HG03565 (cell line): ENCODE measurements at regions not wholly inside any gene's neighbourhood (a gene's known extent, or its start where the extent isn't known, plus 50 kb on each side); places are given as distances from the start of the nearest gene placed in this dataset.
"Not testable (repeated sequence)": the region's sequence is repeated elsewhere in the genome, so short reads cannot be mapped to it uniquely, and the experiment has no call there.

Source experiments
- ATAC-seq: cut with Tn5 transposase; IDR thresholded peaks from one replicate; pipeline ENCODE4 v1.9.1; 2021; ENCODE audit warnings: mild to moderate bottlenecking, moderate library complexity; ENCODE audit not compliant: unreplicated experiment

- no peak for ATAC-seq
These were observed 97.3 kb downstream of the CCDC71L start for GRCh38 chr7:106563466-106564150.

GRCh38 chr7:106562711-106563366, 98.1 kb downstream of the CCDC71L start:
- no peak for ATAC-seq

- peak; percentile 40 for ATAC-seq
These were observed 99.1 kb downstream of the CCDC71L start for GRCh38 chr7:106561666-106562411.

GRCh38 chr7:106561151-106561550, 99.8 kb downstream of the CCDC71L start:
- no peak for ATAC-seq

GRCh38 chr7:106560482-106560881, 100.5 kb downstream of the CCDC71L start:
- ATAC-seq, result no peak

DNA sequence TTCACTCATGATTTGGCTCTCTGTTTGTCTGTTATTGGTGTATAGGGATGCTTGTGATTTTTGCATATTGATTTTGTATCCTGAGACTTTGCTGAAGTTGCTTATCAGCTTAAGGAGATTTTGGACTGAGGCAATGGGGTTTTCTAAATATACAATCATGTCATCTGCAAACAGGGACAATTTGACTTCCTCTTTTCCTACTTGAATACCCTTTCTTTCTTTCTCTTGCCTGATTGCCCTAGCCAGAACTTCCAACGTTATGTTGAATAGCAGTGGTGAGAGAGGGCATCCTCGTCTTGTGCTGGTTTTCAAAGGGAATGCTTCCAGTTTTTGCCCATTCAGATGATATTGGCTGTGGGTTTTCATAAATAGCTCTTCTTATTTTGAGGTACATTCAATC, 104.7 kb downstream of the CCDC71L start:
- not testable (repeated sequence) for ATAC-seq

GRCh38 chr7:106554623-106555022, 106.3 kb downstream of the CCDC71L start:
- ATAC-seq, result not testable (repeated sequence)

- ATAC-seq, result no peak
These were observed 107.5 kb downstream of the CCDC71L start for GRCh38 chr7:106553446-106553836.

DNA sequence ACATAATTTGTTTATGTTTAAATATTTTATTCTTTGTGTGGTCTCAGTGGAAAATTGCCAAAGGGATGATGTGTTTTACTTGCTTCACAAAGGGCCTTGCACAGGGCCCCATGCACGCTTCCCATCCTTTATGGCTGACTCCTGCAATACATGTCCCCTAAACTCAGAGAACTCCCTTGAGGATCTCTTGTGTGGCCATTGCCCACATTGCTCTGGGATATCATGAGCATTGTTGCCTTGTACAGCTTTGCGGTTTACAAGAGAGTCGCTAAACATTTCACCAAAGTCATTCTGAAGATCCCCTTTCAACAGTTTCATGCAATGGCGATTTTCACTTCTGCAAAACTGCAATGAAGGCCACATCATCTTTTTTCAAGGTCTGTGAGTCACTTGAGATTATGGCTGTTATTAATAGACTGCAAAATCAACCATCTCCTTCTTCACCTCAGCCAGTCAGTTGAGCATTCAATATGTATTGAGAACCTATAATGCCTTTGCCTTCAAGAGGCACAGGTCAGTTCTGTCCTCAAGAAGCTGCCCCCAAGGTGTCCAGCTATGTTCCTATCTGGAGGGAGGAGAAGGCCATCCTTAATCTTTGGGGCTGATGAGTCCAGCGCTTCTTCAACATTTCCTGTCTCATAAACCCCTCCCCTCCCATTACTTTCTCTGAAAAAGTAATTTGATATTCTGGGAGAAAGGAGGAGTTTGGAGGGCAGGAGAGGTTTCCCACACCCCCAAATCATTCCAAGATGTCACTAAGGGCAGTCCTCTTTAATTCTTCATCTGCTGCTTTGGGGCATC, 108.1 kb downstream of the CCDC71L start:
- ATAC-seq, result peak; percentile 95

DNA sequence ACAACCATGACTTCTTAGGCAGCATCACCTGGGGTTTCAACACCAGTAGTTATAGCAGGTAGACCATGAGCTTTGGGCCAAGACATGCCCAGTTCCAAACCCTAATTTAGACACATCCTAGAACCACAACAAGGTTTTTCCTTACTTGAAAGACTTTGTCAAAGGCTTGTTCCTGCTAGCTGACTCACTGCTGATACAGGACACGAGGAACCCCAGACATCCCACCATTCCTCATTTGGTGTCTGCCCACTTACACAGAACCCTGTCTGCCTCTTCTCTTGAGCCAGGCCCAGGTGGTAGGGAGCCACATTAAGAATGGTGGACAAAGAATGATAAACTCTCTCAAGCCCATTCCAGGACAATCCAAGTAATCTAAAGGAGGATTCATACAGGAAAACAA, 109.0 kb downstream of the CCDC71L start:
- no peak for ATAC-seq

DNA sequence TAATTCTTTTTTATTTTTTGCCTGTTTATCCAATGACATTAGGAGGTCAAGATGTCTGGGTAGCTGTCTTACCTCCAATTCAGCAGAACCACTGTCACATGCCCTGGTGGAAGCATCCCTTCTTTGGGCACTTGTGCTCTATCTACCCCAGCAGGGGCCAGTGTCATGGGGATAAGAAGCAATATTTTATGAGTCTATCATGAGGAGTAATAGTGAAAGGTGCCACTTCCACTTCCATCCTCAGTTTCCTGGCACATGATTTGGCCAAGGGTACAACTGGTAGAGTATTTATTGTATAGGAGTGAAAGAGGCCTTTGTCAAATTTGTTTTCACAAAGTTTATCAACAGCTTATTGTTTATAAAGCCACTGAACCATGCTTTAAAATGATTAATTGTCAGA, 112.5 kb downstream of the CCDC71L start:
- ATAC-seq, result no peak

DNA sequence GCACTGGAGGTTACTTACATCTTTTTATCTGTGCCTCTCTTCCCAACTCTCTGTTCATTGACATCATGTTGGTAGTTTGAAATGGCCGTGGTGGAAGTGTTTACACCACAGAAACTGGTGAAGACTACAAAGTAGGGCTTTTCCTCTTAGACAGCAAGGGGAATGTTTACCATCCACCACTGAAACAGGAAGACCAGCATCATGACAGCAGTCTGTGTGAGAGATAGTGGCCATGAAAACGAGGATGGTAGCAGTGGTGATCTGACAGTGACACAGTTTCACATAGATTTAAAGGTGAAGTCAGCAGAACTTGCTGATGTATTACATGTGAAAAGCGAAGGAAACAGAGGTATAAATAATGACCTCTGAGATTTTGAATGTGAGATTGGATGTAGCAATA, 115.7 kb downstream of the CCDC71L start:
- no peak for ATAC-seq

DNA sequence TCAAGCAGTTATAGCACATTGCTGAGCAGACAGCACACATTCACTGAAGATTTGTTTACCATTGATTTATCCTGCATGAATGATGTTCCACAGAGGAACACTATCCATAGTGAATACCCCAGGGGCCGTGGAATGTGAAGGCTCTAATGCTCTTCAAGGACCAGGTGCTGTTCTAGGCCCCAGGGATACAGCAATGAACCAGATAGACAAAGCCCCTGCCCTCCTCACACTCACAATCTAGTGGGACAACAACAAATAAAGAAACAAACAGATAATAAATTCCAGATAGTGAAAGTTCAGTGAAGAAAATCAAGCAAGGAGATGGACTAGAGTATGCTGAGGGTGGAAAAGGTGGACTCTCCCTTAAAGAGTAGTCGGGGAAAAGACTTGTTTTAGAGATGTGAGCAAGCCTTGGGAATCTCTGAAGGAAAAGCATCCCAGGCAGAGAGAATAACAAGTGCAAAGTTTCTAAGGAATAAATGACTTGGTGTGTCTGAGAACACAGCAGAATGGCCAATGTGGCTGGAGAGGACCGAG, 117.7 kb downstream of the CCDC71L start:
- no peak for ATAC-seq

DNA sequence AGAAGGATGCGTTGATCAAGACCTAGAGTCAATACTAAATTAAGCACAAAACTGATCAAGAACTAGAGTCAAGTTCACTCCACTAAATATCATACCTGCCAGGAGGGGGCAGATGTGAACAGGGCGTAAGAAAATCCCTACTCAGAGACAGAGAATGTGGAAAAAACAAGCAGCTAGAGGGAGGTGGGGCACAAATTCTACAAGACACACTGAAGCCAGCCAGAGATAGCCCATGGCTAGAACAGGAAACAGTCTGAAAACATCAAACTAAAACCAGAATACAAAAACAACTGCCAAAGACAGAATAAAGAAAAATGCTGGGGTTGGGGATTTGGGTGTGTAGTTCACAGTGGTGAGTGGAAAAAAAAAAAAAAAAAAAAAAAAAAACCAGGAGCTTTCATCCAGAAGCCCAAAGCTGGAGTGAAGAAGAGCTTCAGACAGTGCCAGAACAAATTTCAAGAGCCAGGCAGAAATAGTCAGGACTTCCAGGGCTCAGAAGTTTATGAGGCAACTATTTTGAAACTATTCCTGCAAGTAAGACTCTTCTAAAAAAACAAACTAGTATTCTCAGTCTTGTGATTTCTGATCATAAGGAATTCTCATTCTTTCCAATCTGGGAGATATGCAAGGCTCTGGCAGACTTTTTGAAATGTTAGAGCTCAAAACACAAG, 118.3 kb downstream of the CCDC71L start:
- peak; percentile 61 for ATAC-seq

GRCh38 chr7:106538638-106539037, 122.3 kb downstream of the CCDC71L start:
- no peak for ATAC-seq

DNA sequence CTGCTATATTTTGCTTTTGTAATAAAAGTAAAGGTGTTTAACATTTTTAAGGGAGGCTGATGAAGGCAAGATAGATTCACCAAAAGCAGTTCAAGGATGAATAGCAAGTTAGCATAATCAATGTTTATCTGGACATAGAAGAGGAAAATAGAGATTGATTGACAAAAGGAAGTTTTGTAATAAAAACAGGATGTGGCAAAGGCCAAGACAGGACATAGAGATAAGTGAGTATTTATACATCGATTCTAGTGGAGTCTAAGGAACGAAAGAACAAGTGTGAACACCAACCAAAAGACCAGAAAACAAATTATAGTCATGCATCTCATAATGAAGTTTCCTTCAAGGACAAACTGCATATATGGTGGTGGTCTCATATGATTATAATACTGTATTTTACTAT, 123.8 kb downstream of the CCDC71L start:
- no peak for ATAC-seq

DNA sequence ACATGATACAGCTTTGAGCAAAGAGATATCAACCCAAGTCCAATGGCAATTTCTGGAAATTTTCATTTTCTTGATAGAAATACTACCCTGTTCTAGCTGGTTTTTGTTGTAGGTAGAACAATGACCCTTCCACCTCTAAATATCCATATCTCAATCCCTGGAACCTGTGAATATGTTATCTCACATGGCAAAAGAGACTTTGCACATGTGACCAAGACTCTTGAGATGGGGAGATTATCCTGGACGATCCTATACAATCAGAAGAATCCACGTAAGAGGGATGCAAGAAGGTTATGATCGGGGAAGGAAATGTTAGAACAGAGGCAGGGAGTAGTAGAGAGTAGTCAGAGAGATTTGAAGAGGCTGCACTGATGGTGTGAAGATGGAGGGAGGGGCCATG, 124.9 kb downstream of the CCDC71L start:
- no peak for ATAC-seq

DNA sequence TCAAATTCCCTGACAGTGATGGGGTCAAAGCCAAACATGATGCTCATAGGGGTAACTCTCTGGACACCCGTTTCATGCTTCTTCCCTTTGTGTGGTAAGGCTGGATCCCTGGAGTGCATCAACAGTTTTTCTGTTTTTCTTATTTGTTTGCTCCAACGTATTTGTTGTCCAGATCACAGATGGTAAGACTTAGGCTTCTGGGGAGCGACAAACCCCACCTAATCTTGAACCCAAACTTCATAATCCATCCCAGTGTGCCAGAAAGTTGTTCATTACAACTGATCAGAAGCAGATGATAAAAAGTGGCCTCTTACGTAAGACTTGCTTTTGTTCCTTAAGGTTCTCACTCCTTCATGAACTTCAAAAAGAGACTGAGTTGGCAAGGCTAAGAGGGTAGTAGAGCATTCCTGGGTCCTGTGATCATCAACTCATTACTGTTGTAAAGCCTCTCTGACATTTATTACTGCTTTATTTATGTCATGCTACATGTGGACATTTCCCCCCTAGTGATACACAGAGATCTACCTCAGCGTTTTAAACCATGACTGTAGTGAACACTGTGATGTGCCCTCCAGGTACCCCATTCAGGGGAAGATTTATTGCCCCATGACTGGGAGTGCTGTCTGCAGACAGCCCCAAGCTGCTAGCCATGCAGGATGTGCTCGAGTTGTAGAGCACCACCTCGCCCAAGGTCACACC, 125.6 kb downstream of the CCDC71L start:
- no peak for ATAC-seq

- no peak for ATAC-seq
These were observed 126.6 kb downstream of the CCDC71L start for GRCh38 chr7:106534271-106534846.
